HuH-7 (cell line): ENCODE measurements at regions not wholly inside any gene's neighbourhood (a gene's known extent, or its start where the extent isn't known, plus 50 kb on each side); places are given as distances from the start of the nearest gene placed in this dataset.
"Not testable (repeated sequence)": the region's sequence is repeated elsewhere in the genome, so short reads cannot be mapped to it uniquely, and the experiment has no call there.

Source experiments
- DNase-seq: peaks from one replicate; pipeline ENCODE4 v3.0.0; 2011; ENCODE audit warnings: low spot score

DNA sequence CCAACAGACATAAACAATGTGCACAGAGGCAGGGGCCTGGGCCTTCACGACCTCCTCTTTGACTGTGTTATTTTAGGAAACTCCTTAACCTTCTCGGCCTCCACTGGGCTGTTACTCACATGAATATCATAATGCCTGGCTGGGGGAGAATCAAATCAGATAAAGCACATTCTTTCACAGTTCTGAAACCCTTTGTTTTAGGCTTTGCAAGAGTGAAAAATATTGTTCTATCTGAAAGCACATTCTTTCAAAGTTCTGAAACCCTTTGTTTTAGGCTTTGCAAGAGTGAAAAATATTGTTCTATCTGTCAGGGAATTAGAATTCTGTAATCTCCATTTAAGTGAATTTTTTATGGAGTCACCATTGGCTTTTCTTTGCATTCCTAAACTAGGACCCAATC, 50.7 kb upstream of the SYNDIG1 start:
- no peak for DNase-seq

GRCh38 chr20:24417485-24417884, 51.9 kb upstream of the SYNDIG1 start:
- no peak for DNase-seq

GRCh38 chr20:24415444-24415843, 54.0 kb upstream of the SYNDIG1 start:
- DNase-seq, result not testable (repeated sequence)

DNA sequence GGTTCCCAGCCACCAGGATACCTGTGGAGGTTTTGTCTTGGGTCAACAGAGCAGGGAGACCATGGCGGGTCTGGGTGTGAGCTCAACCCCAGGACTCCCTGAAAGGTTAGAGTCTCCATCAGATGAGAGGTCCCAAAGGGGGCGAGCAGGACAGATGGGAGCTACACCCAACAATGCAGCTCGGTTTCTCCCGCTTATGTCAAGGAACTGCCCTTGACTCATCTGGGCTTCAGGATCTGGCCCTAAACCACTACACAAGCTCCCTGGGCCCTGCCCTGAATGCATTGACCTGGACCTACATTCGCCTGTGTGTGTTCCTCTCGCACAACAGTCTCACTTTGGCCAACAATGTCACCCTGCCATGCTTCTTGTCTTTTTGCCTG, 57.6 kb upstream of the SYNDIG1 start:
- DNase-seq, result no peak

DNA sequence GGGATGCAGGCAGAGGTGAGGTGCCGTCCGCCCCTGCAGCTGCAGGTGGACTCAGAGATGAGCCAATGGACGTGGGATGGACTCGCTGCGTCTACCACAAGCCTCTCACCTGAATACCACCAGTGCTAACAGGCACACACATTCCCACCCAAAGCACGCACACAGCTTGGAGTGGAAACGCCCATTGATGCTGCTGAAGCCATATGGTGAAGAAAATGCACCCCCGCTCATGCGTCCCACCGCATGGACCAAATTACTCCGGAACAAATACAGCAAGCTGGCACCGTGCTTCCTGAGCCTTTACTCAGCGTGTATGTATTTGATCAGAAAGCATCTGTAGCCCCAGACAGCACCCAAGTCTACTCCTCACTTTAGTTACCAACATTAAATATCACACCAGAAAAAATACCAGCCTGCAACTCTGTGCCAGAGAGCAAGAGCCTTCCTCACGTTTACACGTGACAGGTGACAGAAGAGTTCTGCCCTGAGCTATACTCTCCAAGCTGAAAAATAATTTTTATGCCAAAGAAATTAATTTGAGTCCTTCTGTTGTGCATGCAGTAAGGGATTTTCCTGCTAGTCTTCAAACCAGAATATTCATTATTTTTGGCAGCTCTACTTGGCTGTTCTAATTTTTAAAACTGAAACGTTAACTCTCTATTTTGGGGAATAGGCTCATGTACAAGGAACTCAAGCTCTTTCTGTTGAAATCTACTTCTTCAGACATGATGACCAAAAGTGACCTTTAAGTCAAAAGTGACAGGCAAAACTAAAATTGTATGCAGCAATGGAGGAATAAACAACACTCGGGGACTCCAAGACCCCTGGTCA, 58.2 kb upstream of the SYNDIG1 start:
- DNase-seq, result no peak

DNA sequence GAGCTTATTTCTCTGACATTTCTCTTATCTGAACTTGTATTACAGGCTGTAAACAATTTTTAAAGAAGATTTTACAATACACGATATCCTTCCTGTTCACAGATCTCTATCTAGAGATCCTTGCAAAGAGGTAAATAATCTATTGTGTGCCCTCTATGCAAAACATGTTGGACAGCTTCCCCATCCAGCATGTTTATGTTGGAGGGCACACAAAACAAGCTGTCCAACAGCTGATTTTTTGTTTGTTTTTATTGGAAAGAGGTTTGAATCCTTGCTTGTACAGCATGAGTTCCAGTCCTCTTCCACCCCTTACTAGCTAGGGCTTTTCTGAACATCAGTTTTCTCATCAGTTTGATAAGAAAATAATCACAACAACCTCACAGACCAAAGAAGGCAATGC, 62.3 kb upstream of the SYNDIG1 start:
- DNase-seq, result no peak

- DNase-seq, result no peak
Measured at GRCh38 chr20:24406750-24407149, 62.7 kb upstream of the SYNDIG1 start.

- no peak for DNase-seq
Measured at GRCh38 chr20:24406251-24406650, 63.2 kb upstream of the SYNDIG1 start.

- DNase-seq, result no peak
Measured at GRCh38 chr20:24405810-24406209, 63.6 kb upstream of the SYNDIG1 start.

- no peak for DNase-seq
Measured at GRCh38 chr20:24403406-24403805, 66.0 kb upstream of the SYNDIG1 start.

DNA sequence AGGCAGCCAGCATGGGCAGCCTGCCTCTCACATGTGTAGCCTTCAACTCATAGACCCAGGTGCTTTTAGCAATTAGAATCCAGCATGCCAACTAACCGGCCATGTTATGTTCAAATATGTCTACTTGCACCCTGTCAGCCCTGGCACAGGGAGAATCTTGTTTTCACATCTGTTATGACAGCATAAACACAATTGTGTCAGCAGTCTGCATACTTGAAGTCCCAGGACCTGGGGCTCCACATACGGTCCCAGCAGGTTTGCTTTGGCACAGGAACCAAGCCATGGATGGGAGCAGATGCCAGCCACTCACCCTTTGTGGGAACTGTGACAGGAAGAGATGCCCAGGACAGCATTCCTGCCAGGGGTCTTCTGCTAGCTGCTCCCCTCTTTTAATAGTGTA, 67.2 kb upstream of the SYNDIG1 start:
- DNase-seq, result no peak

DNA sequence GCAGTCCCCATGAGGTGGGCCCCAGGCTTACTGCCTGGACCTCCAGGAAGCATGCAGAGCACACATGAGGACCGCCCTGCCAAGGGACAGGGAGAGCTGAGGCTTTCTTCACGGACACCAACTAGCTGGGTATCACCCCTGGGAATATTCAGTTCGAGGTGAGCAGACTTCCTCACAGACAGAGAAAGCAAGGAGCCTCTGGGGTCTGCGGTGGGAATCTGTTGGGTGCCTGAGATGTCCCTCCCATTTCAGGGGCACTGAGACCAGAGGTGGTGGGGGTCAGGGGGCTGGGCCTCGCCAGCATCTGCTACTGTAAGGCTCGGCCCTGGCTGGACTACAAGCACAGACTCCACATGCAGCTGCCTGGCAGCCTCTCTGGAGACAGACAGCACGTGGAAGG, 74.3 kb upstream of the SYNDIG1 start:
- no peak for DNase-seq

DNA sequence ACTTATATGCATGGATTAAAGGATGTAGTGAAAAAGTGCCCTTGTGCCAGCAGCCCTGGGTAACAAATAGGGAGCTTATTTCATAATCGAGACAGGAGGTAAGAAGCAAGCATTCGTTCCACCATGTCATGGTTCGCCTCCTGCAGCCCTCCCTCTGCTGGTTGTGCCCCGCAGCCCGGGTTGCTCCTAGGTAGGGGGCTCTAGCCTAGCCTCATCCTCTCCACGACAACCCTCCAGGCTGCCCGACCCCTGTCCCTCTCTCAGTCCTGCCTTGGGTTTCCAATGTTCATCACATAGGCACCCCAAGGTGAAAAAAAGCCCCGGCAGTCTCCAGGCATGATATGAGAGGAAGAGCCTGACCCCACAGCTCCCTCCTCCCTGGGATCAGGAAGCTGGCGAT, 75.5 kb upstream of the SYNDIG1 start:
- DNase-seq, result no peak

DNA sequence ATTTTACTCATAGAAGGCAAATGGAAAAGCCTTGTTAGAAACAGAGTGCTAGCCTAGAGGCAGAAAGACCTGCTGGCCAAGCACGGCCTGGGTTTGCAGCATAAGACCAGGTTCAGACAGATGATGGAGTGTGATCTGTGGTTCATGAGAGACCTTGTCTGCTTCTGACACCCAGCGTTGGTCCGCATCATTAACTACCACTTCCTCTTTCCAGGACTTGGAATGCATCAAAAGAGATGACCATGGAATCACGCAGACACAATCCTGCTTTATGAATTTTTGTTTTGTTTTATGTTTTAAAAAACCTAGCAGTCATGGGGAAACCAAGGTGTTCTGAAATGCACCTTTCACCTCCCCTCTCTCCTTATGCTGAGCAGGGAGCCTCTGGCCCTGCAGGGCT, 76.8 kb upstream of the SYNDIG1 start:
- DNase-seq, result no peak

- no peak for DNase-seq
Measured at GRCh38 chr20:24389686-24390085, 79.7 kb upstream of the SYNDIG1 start.

- no peak for DNase-seq
Measured at GRCh38 chr20:24388828-24389380, 80.5 kb upstream of the SYNDIG1 start.

- no peak for DNase-seq
Measured at GRCh38 chr20:24385547-24385946, 83.9 kb upstream of the SYNDIG1 start.

- DNase-seq, result no peak
Measured at GRCh38 chr20:24384865-24385264, 84.6 kb upstream of the SYNDIG1 start.

- DNase-seq, result no peak
Measured at GRCh38 chr20:24382743-24383142, 86.7 kb upstream of the SYNDIG1 start.

- no peak for DNase-seq
Measured at GRCh38 chr20:24382331-24382730, 87.1 kb upstream of the SYNDIG1 start.

GRCh38 chr20:24381886-24382285, 87.5 kb upstream of the SYNDIG1 start:
- no peak for DNase-seq

- DNase-seq, result no peak
Measured at GRCh38 chr20:24379484-24379927, 89.9 kb upstream of the SYNDIG1 start.

DNA sequence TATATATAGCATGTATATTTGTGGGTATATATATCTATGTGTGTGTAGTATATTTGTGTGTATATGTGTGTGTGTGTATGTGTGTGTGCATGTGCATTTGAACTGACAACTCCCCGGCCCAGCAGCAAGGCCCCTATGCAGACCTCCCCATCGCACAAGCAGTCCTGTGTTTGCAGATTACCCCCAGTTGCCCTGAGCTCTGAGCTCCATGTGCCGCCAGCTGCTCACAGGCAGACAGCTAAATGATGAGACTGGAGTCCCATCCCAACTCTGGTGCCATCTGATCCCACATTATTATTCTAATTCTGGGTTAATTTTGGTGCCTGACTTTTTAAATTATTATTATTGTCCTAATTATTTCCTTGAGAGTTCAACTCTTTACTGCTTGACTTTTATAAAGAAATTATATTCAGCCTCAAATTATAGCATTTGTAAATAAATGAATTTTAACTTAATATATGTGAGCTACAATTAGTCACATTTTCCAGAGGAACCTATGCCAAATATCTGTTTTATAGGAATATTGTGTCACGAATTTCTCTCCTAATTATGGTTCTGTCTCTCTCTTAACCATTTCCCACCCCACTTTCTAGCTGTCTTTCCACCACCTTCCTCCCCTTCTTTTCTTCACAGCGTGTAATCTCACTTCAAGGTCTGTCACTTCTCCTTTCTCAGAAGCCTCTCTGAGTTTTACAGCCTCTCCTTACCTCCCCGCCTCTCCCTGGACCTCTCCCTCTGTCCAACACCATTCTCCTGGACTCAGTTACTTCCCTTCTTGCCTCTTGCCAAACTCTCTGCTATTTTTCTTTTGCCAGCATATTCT, 90.6 kb upstream of the SYNDIG1 start:
- DNase-seq, result no peak
